Subcutaneous abdominal adipose tissue (tissue), 5 donors: ENCODE measurements at regions not wholly inside any gene's neighbourhood (a gene's known extent, or its start where the extent isn't known, plus 50 kb on each side); places are given as distances from the start of the nearest gene placed in this dataset.

Experiments used
- H3K27ac ChIP-seq: one replicate; pipeline ENCODE4 v1.7.0; 2013; ENCODE audit warnings: low read depth, mild to moderate bottlenecking, inconsistent platforms, low read length, moderate library complexity
- H3K27me3 ChIP-seq, 5 donors: one replicate each; pipeline ENCODE4 v1.7.0; 2013; ENCODE audit warnings: low read length in 5 of 5, inconsistent platforms in 1 of 5; ENCODE audit not compliant: control insufficient read depth in 5 of 5, insufficient read depth in 4 of 5
- H3K36me3 ChIP-seq, 5 donors: one replicate each; pipeline ENCODE4 v1.7.0; 2013; ENCODE audit warnings: low read length in 5 of 5; ENCODE audit not compliant: control insufficient read depth in 5 of 5, insufficient read depth in 5 of 5
- H3K4me1 ChIP-seq, 5 donors: one replicate each; pipeline ENCODE4 v1.7.0; 2013; ENCODE audit warnings: low read length in 5 of 5, mild to moderate bottlenecking in 3 of 5, moderate library complexity in 1 of 5; ENCODE audit not compliant: control insufficient read depth in 5 of 5, insufficient read depth in 5 of 5
- H3K4me3 ChIP-seq, 5 donors: one replicate each; pipeline ENCODE4 v1.7.0; 2013; ENCODE audit warnings: low read length in 5 of 5, low read depth in 1 of 5
- H3K9ac ChIP-seq, 5 donors: one replicate each; pipeline ENCODE4 v1.7.0; 2013; ENCODE audit warnings: low read length in 5 of 5, mild to moderate bottlenecking in 4 of 5, moderate library complexity in 3 of 5
- H3K9me3 ChIP-seq, 5 donors: one replicate each; pipeline ENCODE4 v1.7.0; 2013; ENCODE audit warnings: low read length in 5 of 5; ENCODE audit not compliant: control insufficient read depth in 5 of 5
- donor health status: healthy.
- donor health status: healthy.
- donor health status: healthy.
- donor health status: healthy.
- donor health status: healthy.

GRCh38 chr19:30900051-30900450, 449.2 kb downstream of the TSHZ3 start:
- no peaks in the 10 kb centered on the region for H3K9me3 ChIP-seq
- H3K4me1 ChIP-seq: no peaks in the 10 kb centered on the region
- H3K27me3 ChIP-seq: no peaks in the 10 kb centered on the region
- H3K9ac ChIP-seq: no peak overlapping the region
- no peaks in the 10 kb centered on the region for H3K36me3 ChIP-seq
- no peak overlapping the region for H3K27ac ChIP-seq
- H3K4me3 ChIP-seq: no peak overlapping the region

- Histone ChIP-seq H3K27ac (no peak overlapping the region), H3K4me3 (no peak overlapping the region), H3K36me3 (no peaks in the 10 kb centered on the region), H3K27me3 (no peaks in the 10 kb centered on the region), H3K4me1 (no peaks in the 10 kb centered on the region), H3K9me3 (no peaks in the 10 kb centered on the region), H3K9ac (no peak overlapping the region)
These were observed 450.7 kb downstream of the TSHZ3 start for GRCh38 chr19:30898353-30899103.

- Histone ChIP-seq H3K4me3 (no peak overlapping the region), H3K9ac (no peak overlapping the region), H3K9me3 (no peaks in the 10 kb centered on the region), H3K27ac (no peak overlapping the region), H3K27me3 (no peaks in the 10 kb centered on the region), H3K36me3 (no peaks in the 10 kb centered on the region), H3K4me1 (no peaks in the 10 kb centered on the region)
These were observed 451.7 kb downstream of the TSHZ3 start for GRCh38 chr19:30897553-30897952.

GRCh38 chr19:30897034-30897433, 452.2 kb downstream of the TSHZ3 start:
- no peaks in the 10 kb centered on the region for H3K9me3 ChIP-seq

GRCh38 chr19:30896554-30896953, 452.7 kb downstream of the TSHZ3 start:
- Histone ChIP-seq H3K27me3 (no peaks in the 10 kb centered on the region), H3K27ac (no peak overlapping the region), H3K4me1 (no peaks in the 10 kb centered on the region), H3K36me3 (no peaks in the 10 kb centered on the region), H3K9me3 (no peaks in the 10 kb centered on the region), H3K9ac (no peak overlapping the region), H3K4me3 (no peak overlapping the region)

More at GRCh38 chr19:30897034-30897433, 452.2 kb downstream of the TSHZ3 start:
- Histone ChIP-seq H3K9ac (no peak overlapping the region), H3K27ac (no peak overlapping the region), H3K4me1 (no peaks in the 10 kb centered on the region), H3K36me3 (no peaks in the 10 kb centered on the region), H3K4me3 (no peak overlapping the region), H3K27me3 (no peaks in the 10 kb centered on the region)

- Histone ChIP-seq H3K9ac (no peak overlapping the region), H3K4me3 (no peak overlapping the region), H3K9me3 (no peaks in the 10 kb centered on the region), H3K27ac (no peak overlapping the region), H3K4me1 (no peaks in the 10 kb centered on the region), H3K36me3 (no peaks in the 10 kb centered on the region), H3K27me3 (no peaks in the 10 kb centered on the region)
These were observed 453.3 kb downstream of the TSHZ3 start for GRCh38 chr19:30895946-30896345.

GRCh38 chr19:30891051-30891450, 458.2 kb downstream of the TSHZ3 start:
- no peaks in the 10 kb centered on the region for H3K36me3 ChIP-seq
- H3K9me3 ChIP-seq: no peaks in the 10 kb centered on the region
- H3K27ac ChIP-seq: no peak overlapping the region
- H3K9ac ChIP-seq: no peak overlapping the region
- H3K4me1 ChIP-seq: peaks cover 0 to 10% (median 3%) of the 10 kb centered on the region in 5 donors
- H3K4me3 ChIP-seq: no peak overlapping the region
- peaks cover 0 to 3% (median 0%) of the 10 kb centered on the region in 5 donors for H3K27me3 ChIP-seq

- no peaks in the 10 kb centered on the region for H3K9me3 ChIP-seq
- H3K27me3 ChIP-seq: peaks cover 0 to 3% (median 2%) of the 10 kb centered on the region in 5 donors
- no peak overlapping the region for H3K9ac ChIP-seq
- no peak overlapping the region for H3K27ac ChIP-seq
- H3K4me3 ChIP-seq: no peak overlapping the region
- peaks cover 0 to 10% (median 3%) of the 10 kb centered on the region in 5 donors for H3K4me1 ChIP-seq
- H3K36me3 ChIP-seq: no peaks in the 10 kb centered on the region
These were observed 459.2 kb downstream of the TSHZ3 start for GRCh38 chr19:30890033-30890432.

GRCh38 chr19:30888937-30889336, 460.3 kb downstream of the TSHZ3 start:
- no peak overlapping the region for H3K9ac ChIP-seq
- no peaks in the 10 kb centered on the region for H3K36me3 ChIP-seq
- no peak overlapping the region for H3K4me3 ChIP-seq
- H3K4me1 ChIP-seq: peaks cover 0 to 10% (median 3%) of the 10 kb centered on the region in 5 donors
- H3K27me3 ChIP-seq: peaks cover 3 to 5% (median 3%) of the 10 kb centered on the region in 5 donors
- no peak overlapping the region for H3K27ac ChIP-seq
- no peaks in the 10 kb centered on the region for H3K9me3 ChIP-seq

GRCh38 chr19:30887042-30887441, 462.2 kb downstream of the TSHZ3 start:
- no peak overlapping the region for H3K27ac ChIP-seq
- H3K4me3 ChIP-seq: no peak overlapping the region
- H3K4me1 ChIP-seq: peaks cover 2 to 19% (median 3%) of the 10 kb centered on the region in 5 donors

More at GRCh38 chr19:30887042-30887441, 462.2 kb downstream of the TSHZ3 start:
- H3K36me3 ChIP-seq: no peaks in the 10 kb centered on the region
- no peaks in the 10 kb centered on the region for H3K9me3 ChIP-seq
- no peak overlapping the region for H3K9ac ChIP-seq
- H3K27me3 ChIP-seq: peaks cover 3 to 5% (median 3%) of the 10 kb centered on the region in 5 donors
